ENCODE measurements at regions not wholly inside any gene's neighbourhood (a gene's known extent, or its start where the extent isn't known, plus 50 kb on each side); places are given as distances from the start of the nearest gene placed in this dataset.
A peak's percentile ranks its signal among the peaks of the same experiment; 100 is the strongest.

DNA sequence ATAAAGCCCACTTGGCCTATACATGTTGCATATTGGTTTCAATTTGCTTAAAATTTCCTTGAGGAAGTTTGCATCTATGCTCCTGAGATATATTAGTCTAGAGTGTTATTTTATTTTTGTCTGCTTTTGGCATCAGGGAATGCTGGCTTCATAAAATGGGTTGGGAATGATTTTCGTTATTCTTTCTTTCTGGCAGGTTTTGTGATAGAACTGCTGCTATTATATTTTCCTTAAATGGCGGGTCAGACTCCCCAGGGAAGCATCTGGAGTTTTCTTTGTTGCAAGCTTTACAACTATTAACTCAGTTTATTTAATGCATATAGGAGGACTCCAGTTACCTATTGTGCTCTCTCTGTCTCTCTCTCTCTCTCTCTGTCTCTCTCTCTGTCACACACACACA, 82.0 kb upstream of the WDR17 start:
- no peaks in the 10 kb centered on the region for H3K27me3 ChIP-seq (ENCODE audit: insufficient read depth)
- H3K27me3 Mint-ChIP-seq (ENCODE audit: insufficient read depth, low read depth, poor library complexity): peaks cover 5% of the 10 kb centered on the region
- H3K36me3 Mint-ChIP-seq (ENCODE audit: low read depth): no peaks in the 10 kb centered on the region
- TF ChIP-seq EZH2 (IDR thresholded peaks at IDR 0.05; ENCODE audit: low read depth, unreplicated experiment) (no peak), EZH2phosphoT487 (IDR thresholded peaks at IDR 0.05; ENCODE audit: unreplicated experiment) (no peak), CREB1 (CRISPR knock-in tag; IDR thresholded peaks at IDR 0.05; ENCODE audit: low read depth) (no peak), JUNB (IDR thresholded peaks at IDR 0.05; ENCODE audit: unreplicated experiment) (no peak), ZNF114 (CRISPR knock-in tag; IDR thresholded peaks at IDR 0.05) (no peak)
- TF ChIP-seq, protein P1, sequence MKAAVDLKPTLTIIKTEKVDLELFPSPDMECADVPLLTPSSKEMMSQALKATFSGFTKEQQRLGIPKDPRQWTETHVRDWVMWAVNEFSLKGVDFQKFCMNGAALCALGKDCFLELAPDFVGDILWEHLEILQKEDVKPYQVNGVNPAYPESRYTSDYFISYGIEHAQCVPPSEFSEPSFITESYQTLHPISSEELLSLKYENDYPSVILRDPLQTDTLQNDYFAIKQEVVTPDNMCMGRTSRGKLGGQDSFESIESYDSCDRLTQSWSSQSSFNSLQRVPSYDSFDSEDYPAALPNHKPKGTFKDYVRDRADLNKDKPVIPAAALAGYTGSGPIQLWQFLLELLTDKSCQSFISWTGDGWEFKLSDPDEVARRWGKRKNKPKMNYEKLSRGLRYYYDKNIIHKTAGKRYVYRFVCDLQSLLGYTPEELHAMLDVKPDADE (IDR thresholded peaks at IDR 0.05): no peak
- H3K36me3 ChIP-seq (ENCODE audit: insufficient read depth): no peaks in the 10 kb centered on the region
- H3K9me3 Mint-ChIP-seq: no peaks in the 10 kb centered on the region; the same call in 2 of the 3 replicates
- H3K9me2 ChIP-seq (ENCODE audit: insufficient read depth): no peaks in the 10 kb centered on the region
- ATAC-seq (no peak), DNase-seq (ENCODE audit: low spot score) (no peak)
- H3K4me3 Mint-ChIP-seq: no peak overlapping the region
- no peaks in the 10 kb centered on the region for H3F3A ChIP-seq (replicated peaks; ENCODE audit: low read depth)
- H3K4me1 ChIP-seq (ENCODE audit: insufficient read depth): peaks cover 13% of the 10 kb centered on the region; the same call in 1 of the 2 replicates
- H3K4me2 ChIP-seq: no peak overlapping the region
- H3K27ac ChIP-seq (ENCODE audit: low read depth): no peak overlapping the region
- H3K4me1 Mint-ChIP-seq: peaks cover 12% of the 10 kb centered on the region
- H4K20me1 ChIP-seq (replicated peaks; ENCODE audit: insufficient read depth): no peaks in the 10 kb centered on the region
- H3K27ac Mint-ChIP-seq: peak overlapping the region; percentile 0
- H3K4me3 ChIP-seq: no peak overlapping the region
- no peaks in the 10 kb centered on the region for H3K79me2 ChIP-seq (replicated peaks; ENCODE audit: insufficient read depth)
- H2AFZ ChIP-seq: no peak overlapping the region

DNA sequence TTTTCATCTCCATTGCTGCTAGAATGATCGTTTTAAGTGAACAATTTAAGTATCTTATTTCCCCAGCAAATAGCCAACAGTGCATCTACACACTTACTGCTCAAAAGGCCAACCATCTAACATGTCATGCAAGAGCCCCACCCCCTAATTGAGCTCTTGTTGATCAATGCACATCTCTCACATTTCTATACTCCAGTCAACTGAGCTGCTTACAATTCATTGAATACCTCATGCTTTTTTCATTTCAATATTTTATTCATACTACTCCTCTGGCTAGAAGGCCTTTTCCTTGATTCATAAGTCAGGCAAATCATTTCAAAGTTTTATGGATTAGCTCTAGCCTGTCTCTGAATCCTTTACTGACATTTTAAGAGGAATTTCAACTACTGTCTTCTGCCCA, 79.0 kb upstream of the WDR17 start:
- DNase-seq (ENCODE audit: low spot score) (no peak), ATAC-seq (no peak)
- no peaks in the 10 kb centered on the region for H4K20me1 ChIP-seq (replicated peaks; ENCODE audit: insufficient read depth)
- no peak overlapping the region for H3K27ac ChIP-seq (ENCODE audit: low read depth)
- no peaks in the 10 kb centered on the region for H3F3A ChIP-seq (replicated peaks; ENCODE audit: low read depth)
- no peaks in the 10 kb centered on the region for H3K36me3 ChIP-seq (ENCODE audit: insufficient read depth)
- no peaks in the 10 kb centered on the region for H3K36me3 Mint-ChIP-seq (ENCODE audit: low read depth)
- no peaks in the 10 kb centered on the region for H3K9me2 ChIP-seq (ENCODE audit: insufficient read depth)
- H3K27me3 Mint-ChIP-seq (ENCODE audit: insufficient read depth, low read depth, poor library complexity): peaks cover 5% of the 10 kb centered on the region
- H3K4me1 ChIP-seq (ENCODE audit: insufficient read depth): peaks cover 18% of the 10 kb centered on the region; the same call in 1 of the 2 replicates
- peaks cover 14% of the 10 kb centered on the region for H3K4me1 Mint-ChIP-seq
- no peak overlapping the region for H3K4me3 Mint-ChIP-seq
- H3K27ac Mint-ChIP-seq: no peak overlapping the region; the same call in 1 of the 2 replicates
- no peaks in the 10 kb centered on the region; the same call in 2 of the 3 replicates for H3K9me3 Mint-ChIP-seq
- H3K4me2 ChIP-seq: no peak overlapping the region
- H3K27me3 ChIP-seq (ENCODE audit: insufficient read depth): no peaks in the 10 kb centered on the region
- H3K4me3 ChIP-seq: no peak overlapping the region
- no peaks in the 10 kb centered on the region for H3K79me2 ChIP-seq (replicated peaks; ENCODE audit: insufficient read depth)
- no peak overlapping the region for H2AFZ ChIP-seq
- TF ChIP-seq, protein P2, sequence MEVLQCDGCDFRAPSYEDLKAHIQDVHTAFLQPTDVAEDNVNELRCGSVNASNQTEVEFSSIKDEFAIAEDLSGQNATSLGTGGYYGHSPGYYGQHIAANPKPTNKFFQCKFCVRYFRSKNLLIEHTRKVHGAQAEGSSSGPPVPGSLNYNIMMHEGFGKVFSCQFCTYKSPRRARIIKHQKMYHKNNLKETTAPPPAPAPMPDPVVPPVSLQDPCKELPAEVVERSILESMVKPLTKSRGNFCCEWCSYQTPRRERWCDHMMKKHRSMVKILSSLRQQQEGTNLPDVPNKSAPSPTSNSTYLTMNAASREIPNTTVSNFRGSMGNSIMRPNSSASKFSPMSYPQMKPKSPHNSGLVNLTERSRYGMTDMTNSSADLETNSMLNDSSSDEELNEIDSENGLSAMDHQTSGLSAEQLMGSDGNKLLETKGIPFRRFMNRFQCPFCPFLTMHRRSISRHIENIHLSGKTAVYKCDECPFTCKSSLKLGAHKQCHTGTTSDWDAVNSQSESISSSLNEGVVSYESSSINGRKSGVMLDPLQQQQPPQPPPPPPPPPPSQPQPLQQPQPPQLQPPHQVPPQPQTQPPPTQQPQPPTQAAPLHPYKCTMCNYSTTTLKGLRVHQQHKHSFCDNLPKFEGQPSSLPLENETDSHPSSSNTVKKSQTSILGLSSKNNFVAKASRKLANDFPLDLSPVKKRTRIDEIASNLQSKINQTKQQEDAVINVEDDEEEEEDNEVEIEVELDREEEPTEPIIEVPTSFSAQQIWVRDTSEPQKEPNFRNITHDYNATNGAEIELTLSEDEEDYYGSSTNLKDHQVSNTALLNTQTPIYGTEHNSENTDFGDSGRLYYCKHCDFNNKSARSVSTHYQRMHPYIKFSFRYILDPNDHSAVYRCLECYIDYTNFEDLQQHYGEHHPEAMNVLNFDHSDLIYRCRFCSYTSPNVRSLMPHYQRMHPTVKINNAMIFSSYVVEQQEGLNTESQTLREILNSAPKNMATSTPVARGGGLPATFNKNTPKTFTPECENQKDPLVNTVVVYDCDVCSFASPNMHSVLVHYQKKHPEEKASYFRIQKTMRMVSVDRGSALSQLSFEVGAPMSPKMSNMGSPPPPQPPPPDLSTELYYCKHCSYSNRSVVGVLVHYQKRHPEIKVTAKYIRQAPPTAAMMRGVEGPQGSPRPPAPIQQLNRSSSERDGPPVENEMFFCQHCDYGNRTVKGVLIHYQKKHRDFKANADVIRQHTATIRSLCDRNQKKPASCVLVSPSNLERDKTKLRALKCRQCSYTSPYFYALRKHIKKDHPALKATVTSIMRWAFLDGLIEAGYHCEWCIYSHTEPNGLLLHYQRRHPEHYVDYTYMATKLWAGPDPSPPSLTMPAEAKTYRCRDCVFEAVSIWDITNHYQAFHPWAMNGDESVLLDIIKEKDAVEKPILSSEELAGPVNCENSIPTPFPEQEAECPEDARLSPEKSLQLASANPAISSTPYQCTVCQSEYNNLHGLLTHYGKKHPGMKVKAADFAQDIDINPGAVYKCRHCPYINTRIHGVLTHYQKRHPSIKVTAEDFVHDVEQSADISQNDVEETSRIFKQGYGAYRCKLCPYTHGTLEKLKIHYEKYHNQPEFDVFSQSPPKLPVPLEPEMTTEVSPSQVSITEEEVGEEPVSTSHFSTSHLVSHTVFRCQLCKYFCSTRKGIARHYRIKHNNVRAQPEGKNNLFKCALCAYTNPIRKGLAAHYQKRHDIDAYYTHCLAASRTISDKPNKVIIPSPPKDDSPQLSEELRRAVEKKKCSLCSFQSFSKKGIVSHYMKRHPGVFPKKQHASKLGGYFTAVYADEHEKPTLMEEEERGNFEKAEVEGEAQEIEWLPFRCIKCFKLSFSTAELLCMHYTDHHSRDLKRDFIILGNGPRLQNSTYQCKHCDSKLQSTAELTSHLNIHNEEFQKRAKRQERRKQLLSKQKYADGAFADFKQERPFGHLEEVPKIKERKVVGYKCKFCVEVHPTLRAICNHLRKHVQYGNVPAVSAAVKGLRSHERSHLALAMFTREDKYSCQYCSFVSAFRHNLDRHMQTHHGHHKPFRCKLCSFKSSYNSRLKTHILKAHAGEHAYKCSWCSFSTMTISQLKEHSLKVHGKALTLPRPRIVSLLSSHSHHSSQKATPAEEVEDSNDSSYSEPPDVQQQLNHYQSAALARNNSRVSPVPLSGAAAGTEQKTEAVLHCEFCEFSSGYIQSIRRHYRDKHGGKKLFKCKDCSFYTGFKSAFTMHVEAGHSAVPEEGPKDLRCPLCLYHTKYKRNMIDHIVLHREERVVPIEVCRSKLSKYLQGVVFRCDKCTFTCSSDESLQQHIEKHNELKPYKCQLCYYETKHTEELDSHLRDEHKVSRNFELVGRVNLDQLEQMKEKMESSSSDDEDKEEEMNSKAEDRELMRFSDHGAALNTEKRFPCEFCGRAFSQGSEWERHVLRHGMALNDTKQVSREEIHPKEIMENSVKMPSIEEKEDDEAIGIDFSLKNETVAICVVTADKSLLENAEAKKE (CRISPR knock-in tag; IDR thresholded peaks at IDR 0.05): no peak
- no peak for TF ChIP-seq CREB1 (CRISPR knock-in tag; IDR thresholded peaks at IDR 0.05; ENCODE audit: low read depth)
- no peak for TF ChIP-seq POLR2AphosphoS5 (IDR thresholded peaks at IDR 0.05; ENCODE audit: low read depth)
- TF ChIP-seq, protein P1 (IDR thresholded peaks at IDR 0.05): no peak
- TF ChIP-seq, protein P3, sequence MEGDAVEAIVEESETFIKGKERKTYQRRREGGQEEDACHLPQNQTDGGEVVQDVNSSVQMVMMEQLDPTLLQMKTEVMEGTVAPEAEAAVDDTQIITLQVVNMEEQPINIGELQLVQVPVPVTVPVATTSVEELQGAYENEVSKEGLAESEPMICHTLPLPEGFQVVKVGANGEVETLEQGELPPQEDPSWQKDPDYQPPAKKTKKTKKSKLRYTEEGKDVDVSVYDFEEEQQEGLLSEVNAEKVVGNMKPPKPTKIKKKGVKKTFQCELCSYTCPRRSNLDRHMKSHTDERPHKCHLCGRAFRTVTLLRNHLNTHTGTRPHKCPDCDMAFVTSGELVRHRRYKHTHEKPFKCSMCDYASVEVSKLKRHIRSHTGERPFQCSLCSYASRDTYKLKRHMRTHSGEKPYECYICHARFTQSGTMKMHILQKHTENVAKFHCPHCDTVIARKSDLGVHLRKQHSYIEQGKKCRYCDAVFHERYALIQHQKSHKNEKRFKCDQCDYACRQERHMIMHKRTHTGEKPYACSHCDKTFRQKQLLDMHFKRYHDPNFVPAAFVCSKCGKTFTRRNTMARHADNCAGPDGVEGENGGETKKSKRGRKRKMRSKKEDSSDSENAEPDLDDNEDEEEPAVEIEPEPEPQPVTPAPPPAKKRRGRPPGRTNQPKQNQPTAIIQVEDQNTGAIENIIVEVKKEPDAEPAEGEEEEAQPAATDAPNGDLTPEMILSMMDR (conservative IDR thresholded peaks at IDR 0.05; ENCODE audit: low read depth in 2 of 2): no peak
